ENCODE measurements at regions not wholly inside any gene's neighbourhood (a gene's known extent, or its start where the extent isn't known, plus 50 kb on each side); places are given as distances from the start of the nearest gene placed in this dataset.

DNA sequence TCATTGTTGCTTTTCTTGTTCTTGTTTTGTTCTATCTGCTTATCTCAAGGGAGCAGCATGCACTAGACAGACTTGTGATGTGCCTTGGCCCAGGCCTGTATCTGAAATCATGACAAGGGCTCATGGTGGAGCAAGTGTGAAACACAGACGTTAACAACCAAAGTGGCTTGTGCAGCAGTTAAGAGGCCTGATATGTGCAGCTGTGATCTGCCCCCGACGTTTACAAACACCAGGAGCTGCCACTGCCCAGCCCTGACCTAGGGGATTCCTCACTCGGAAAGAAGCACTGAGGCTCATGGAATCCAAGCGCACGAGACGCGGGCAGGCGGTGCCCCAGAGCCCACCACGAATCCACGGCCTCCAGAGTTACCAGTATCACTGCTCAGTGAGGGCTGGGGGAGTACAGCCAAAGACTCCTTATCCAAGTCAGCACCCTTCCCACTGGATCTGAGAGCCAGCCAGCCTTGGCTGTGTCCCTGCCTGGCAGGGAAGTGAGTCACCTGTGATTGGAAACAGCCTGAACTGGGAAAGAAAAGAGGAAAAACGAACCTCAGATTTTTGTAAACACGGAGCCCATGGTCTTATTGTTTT, 62.3 kb upstream of the SNTG2 start:
- TF ChIP-seq, protein P1, sequence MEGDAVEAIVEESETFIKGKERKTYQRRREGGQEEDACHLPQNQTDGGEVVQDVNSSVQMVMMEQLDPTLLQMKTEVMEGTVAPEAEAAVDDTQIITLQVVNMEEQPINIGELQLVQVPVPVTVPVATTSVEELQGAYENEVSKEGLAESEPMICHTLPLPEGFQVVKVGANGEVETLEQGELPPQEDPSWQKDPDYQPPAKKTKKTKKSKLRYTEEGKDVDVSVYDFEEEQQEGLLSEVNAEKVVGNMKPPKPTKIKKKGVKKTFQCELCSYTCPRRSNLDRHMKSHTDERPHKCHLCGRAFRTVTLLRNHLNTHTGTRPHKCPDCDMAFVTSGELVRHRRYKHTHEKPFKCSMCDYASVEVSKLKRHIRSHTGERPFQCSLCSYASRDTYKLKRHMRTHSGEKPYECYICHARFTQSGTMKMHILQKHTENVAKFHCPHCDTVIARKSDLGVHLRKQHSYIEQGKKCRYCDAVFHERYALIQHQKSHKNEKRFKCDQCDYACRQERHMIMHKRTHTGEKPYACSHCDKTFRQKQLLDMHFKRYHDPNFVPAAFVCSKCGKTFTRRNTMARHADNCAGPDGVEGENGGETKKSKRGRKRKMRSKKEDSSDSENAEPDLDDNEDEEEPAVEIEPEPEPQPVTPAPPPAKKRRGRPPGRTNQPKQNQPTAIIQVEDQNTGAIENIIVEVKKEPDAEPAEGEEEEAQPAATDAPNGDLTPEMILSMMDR (IDR thresholded peaks at IDR 0.05) = no peak
- TF ChIP-seq EP300 (IDR thresholded peaks at IDR 0.05) = no peak
